ENCODE measurements at regions not wholly inside any gene's neighbourhood (a gene's known extent, or its start where the extent isn't known, plus 50 kb on each side); places are given as distances from the start of the nearest gene placed in this dataset.
"Not testable (repeated sequence)": the region's sequence is repeated elsewhere in the genome, so short reads cannot be mapped to it uniquely, and the experiment has no call there.

DNA sequence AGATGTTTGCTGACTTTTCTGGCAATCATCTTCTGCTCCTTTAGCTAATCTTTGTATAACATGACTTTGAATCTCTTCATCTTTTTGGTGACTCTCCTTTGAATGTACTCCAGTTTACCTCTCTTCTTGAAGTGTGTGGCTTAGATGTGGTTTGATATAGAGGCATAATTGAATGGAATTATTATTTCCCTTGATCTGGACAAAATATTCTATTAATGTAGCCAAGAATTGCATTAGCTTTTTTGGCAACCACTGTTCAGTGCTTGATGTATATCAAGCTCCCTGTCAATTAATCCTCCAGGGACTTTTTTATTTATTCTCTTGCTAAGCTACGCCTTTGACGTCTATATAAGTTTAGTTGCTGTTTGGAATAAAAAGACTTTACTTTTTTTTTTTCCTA lies 490.8 kb downstream of the PCDH20 start:
- DNase-seq (ENCODE audit: low read depth in 2 of 2), result no peak

DNA sequence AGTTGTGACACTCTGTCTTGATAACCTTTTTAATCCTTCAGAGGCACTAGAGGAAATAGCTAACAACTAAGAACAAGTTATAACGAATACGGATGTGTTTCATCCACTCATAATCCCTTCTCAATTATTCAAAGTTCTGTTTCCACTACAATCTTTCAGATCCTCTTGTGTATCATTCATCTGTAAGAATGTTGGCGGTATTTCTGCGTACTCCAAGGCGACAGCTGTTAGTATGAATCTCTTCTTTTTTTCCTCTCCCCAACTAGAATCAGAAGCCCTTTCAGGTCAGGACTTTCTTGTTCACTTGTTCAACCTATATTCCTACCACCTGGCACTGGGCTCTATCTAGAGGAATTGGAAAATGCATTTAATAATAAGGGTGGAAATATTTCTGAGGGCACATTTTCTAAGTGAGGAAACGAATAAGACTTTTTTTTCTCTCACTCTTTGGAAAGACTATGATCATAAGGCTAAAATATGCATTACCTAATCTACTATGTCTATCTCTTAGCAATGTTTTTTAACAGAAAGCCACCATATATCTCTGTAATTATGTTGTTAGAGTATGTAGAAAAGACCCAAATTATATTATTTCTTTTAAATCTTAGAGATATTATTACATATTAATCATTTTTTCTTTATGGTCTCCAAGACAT lies 492.9 kb downstream of the PCDH20 start:
- DNase-seq (ENCODE audit: low read depth in 2 of 2), result no peak

DNA sequence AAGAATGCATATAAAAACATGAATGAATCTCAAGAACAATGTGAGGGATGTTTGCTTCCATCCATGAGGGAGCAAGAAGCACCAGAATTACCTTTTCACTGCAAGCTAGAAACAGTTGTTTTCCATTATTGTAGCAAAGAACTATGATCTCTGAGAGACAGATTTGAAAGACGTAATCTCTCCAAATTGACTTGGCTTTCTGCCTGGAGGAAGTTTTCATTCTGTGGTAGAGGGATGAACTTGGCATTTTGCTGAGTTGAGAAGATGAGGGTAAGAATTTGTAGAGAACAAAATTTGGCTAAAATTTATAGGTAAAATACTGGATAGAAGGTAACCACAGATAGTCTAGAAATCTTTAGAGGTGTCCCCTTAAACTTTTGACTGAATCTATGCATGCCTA lies 496.8 kb downstream of the TDRD3 start:
- DNase-seq (ENCODE audit: low read depth in 2 of 2), result no peak

DNA sequence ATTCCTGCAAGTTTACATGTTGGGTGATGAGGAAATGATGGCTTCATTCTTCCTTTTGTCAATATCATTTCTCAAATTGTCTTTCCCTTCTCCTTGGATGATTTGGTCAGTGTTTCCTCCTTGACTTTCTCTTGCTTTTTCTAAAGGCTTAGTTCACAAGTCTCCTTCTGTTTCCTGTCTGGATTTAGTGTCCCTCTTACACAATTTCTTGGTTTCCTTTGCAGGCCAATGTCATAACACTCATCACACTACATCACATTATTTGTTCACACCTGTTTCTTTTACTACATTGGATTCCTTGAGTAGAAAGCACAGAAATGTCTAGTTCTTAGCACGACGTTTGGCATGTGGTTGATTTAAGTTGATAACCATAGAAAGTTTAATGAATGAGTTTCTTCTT lies 490.7 kb downstream of the TDRD3 start:
- DNase-seq (ENCODE audit: low read depth in 2 of 2), result no peak

DNA sequence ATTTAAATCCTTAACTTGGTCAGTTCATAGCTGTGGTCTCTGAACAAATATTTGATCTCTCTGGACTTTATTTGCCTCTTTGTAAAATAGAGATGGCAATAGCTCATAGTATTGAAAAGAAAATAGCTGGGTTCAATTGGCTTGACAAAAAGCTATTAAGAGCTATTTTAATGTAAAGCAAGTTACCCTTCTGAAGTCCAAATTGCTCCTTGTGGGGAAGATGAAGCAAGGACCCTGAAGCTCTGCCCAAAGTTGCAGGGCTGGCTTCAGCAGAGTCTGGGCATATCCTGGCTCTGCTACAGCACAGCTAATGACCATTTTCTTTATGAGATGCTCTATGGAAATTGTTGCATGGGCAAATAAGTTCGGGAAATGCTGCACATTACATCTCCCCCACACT lies 484.5 kb downstream of the TDRD3 start:
- no peak for DNase-seq (ENCODE audit: low read depth in 2 of 2)

DNA sequence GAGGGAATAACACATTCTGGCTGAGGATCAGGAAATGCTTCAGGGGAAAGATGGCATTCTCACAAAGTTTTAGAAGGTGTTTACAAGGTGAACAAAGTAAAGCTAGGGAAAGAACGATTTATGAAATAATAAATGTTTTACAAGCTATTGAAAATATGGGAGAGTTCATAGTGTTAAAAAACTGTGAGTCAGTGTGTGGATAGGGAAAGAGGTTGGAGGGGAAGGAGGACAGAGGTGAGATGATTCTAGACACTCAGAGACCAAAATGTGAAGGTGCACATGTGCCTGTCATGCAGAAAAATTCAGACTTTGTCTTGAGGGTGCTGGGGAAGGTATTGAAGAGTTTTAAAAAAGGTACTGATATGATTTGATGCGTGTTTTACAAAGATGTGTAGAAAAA lies 476.1 kb downstream of the TDRD3 start:
- DNase-seq (ENCODE audit: low read depth in 2 of 2), result no peak

DNA sequence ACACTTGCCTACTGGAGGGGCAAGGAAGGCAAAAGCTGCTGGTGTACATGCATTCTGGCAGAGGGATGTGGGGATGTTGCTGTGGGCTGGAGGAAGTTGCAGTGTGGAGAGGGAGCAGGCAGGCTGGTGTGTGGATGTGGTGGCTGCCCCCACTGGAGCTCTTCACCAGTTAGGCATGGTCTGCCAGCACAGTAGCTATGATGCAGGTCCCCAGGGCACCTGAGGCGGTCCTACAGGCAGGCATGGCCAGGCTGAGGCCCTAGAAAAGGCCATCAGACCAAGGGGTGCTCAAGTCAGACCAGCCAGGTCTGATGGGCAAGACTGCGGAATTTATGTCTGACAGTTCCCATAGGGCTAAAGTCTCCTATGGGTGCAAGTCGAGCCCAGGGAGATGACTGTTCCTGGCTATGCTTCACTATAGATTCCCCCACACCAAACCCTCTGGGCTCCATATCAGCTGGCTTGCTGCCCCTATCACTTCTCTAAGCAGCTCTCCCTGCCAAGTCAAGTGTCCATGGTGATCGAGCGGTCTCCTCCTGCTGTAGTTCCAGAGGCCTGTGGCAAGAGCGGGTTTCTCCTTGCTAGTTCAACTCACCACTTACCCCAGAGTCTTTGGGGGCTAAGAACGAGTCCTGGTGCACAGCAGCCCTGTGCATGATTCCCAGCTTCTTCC lies 473.1 kb downstream of the TDRD3 start:
- no peak for DNase-seq (ENCODE audit: low read depth in 2 of 2)

DNA sequence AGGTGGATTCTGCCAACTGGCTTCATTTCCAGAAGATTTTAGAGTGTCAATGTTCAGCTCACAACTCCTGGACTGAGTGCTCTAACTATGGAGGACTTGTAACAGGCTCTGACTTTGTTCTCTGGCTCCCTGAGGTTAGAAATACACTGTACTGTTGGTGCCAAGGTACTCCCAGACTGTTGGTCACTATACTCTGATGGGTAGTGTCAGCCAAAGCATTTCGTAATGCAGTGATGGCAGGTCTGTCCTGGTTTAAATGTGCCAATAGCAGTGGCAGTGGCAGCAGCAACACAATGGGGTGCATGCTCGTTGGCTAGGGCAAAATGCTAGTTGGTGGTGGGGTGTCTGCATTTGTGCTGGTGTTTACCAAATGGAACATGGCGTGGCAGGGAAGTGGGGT lies 472.2 kb downstream of the TDRD3 start:
- DNase-seq (ENCODE audit: low read depth in 2 of 2), result no peak

DNA sequence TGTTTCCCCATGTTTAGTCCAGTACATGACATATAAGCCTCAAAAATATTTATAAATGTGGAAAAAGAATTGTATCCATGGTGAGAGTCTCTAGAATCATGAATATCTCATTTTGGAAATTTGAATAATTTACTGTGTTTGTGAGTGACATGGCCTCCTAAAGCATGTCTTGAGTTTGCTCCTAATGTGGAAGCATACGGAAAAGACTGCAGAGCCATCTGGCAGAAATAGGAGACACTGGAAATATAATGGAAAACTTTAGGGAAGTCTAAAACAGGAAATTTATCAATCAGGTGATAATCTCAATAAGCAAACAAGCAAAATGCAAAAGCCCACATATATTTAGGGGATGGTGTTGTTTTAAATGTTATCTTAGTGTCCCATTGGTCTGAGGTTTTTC lies 465.0 kb downstream of the TDRD3 start:
- no peak for DNase-seq (ENCODE audit: low read depth in 2 of 2)

DNA sequence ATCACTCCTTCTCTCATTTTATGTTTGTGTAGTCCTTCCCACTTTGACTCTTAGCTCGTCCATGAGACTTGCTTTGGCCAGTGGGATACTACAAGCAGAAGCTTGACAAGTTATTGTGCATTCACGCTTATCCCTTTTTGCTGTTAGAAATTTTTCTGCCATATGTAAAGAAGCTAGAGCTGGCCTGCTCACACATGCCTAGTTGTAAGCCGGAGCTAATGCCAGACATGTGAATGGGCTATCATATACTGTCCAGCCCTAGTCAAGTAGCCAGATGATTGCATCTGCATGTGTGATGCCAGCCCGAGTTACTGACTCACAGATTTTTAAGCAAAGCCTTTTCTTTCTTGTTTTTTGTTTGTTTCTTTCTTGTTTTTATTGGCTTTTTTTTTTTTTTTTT lies 460.7 kb downstream of the TDRD3 start:
- DNase-seq (ENCODE audit: low read depth in 2 of 2), result no peak

DNA sequence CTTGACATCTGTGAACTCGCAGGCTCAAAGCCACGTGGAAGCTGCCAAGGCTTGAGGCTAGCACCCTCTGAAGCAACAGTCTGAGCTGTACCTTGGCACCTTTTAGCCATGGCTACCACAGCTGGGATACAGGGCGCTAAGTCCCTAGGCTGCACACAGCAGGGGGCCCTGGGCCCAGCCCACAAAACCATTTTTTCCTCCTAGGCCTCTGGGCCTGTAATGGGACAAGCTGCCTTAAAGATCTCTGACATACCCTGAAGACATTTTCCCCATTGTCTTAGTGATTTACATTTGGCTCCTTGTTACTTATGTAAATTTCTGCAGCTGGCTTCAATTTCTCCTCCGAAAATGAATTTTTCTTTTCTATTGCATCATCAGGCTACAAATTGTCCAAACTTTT lies 455.9 kb downstream of the TDRD3 start:
- no peak for DNase-seq (ENCODE audit: low read depth in 2 of 2)

DNA sequence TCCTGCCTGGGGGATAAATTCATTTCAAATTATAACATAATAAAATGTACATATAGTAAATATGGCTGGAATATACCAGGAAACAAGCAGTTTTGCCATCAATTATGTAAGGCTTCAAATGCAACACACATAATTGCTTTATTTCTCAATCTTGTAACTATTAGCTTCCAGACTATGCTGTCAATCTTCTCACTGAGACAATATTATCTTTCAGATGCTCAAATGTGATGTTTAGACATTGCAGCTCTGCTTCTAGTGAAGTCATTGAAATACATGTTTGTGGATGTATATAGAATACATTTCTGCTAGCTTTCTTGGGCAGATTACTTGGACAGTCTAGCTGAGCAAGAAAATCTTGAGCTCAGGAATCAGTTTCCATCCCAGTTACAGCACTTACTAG lies 454.4 kb downstream of the TDRD3 start:
- no peak for DNase-seq (ENCODE audit: low read depth in 2 of 2)

DNA sequence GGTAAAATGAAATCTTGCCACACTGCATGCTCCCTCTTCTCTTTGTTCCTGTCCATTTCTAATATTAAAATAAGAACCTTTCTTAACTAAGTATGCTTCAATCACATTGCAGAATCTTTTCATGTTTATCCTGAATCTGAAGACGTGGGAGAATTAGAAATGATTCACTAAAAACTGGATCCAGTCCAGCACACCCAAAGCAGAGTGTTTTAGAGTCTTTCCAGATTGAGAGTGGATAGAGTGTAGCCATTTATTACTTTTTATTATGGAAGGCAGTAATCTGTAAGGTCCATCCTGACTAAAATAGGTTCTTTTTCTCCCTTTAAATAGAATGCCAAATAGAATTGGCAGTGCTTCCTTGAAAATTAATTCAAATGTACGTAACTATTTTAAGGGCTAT lies 453.5 kb downstream of the TDRD3 start:
- DNase-seq (ENCODE audit: low read depth in 2 of 2), result no peak

DNA sequence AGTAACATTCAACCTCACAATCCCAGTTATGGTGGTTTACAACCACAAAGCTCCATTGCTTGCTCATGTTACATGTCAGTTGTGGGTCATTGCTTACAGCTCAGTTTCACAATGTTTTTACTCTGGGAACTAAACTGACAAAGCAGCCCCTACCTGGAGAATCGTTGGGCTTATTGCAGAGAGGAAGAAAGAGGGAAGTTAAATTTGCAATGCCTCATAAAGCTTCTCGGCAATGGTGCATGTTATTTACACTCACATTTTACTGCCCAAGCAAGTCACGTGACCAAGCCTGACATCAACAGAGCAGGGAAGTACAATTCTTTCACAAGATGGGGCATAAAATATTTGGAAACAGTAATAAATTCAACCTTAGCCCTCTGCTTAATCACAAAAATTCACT lies 441.6 kb downstream of the TDRD3 start:
- DNase-seq (ENCODE audit: low read depth in 2 of 2), result no peak

DNA sequence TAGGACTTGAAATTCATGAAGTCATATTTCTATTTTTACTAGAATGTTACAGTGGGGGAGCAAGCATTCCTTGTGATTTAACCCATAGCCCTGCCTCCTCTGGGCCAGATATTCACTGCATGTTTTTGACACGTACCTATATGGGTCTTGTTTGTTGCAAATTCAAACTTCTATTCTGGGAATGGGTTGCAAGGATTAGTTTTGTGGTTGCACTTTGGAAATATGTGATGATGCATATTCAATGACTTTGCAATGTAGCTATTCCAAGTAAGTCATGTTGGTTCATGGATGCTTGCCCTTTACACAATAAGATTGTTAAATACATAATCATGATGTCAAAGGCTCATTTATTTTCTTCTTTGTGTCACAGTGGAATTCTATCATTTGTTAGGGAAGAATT lies 440.8 kb downstream of the TDRD3 start:
- no peak for DNase-seq (ENCODE audit: low read depth in 2 of 2)

DNA sequence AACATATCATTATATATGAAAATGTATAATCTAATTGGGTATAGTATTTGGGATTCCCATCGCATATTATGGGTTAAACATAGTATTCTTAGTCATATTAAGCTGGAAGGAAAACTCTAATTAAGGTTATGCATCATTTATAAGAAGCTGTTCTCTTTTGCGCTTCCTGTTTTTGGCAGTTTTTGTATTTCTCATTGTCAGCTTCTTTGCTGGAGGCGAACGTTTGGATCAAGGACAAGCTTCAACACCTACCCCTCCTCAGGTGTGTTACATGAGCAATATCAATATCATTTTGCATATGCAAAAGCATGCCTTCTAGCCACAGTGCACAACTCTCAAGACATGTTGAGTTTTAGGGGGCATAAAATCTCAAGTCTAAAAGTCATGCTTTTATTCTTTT lies 439.8 kb downstream of the TDRD3 start:
- DNase-seq (ENCODE audit: low read depth in 2 of 2), result no peak

DNA sequence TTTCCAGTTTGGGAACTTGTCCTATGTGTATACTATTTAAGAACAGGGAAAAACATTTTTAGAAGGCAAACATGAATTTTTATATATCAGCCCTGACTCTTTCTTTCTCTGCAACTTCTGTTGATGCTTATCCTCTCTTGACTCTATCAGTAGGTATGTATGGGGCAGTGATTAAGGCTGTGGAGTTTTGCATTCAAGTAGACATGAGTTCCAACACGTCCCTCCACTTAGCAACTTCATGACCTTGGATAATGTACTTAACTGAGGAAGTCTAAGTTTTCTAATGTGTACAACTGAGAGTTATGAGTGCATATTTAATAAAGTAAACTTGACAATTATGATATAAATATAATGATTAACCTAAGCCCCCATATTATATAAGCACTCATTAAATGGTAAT lies 414.6 kb downstream of the TDRD3 start:
- no peak for DNase-seq (ENCODE audit: low read depth in 2 of 2)

DNA sequence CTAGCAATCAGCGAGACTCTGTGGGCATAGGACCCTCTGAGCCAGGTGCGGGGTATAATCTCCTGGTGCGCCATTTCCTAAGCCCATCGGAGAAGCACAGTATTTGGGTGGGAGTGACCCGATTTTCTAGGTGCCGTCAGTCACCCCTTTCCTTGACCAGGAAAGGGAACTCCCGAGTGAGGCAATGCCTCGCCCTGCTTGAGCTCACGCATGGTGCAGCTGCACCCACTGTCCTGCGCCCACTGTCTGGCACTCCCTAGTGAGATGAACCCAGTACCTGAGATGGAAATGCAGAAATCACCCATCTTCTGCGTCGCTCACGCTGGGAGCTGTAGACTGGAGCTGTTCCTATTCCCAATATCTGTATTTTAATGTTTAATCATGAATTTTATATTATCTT lies 408.6 kb downstream of the TDRD3 start:
- DNase-seq (ENCODE audit: low read depth in 2 of 2), result not testable (repeated sequence)

DNA sequence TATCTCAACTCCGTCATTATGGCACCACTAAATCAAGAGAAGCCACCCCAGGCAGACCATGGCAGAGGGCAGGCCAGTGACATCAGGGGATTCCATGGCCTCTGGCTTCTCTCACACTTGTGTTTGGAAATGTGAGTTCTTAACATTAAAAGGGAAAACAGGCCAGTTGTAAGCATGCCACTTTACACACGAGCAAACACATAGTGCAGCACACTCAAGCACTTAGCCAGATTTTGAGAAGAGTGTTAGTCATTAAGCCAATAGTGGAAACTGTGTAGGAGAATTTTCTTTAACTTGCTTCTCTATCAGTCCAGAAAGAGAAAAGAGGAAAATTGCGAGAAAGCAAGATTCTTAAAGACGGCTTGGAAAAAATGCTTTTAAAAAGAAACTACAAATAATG lies 401.5 kb downstream of the TDRD3 start:
- DNase-seq (ENCODE audit: low read depth in 2 of 2), result no peak

DNA sequence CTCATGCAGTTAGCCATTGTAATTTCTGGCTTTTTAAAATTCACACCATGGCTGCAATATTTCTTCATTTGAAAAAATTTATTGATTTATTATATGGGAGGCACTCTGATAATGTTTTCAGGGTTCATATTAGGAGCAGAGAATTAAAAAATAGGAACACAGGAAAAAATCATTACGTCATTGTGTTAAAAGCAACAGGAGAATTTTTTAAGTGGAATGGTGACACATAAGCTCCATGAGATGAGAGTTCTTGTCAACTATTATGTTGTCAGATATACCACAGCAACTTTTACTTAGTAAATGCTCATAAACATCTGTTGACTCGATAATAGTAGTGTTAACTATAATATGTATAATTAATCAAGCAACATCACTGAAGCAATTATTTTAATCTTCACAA lies 400.1 kb downstream of the TDRD3 start:
- no peak for DNase-seq (ENCODE audit: low read depth in 2 of 2)

DNA sequence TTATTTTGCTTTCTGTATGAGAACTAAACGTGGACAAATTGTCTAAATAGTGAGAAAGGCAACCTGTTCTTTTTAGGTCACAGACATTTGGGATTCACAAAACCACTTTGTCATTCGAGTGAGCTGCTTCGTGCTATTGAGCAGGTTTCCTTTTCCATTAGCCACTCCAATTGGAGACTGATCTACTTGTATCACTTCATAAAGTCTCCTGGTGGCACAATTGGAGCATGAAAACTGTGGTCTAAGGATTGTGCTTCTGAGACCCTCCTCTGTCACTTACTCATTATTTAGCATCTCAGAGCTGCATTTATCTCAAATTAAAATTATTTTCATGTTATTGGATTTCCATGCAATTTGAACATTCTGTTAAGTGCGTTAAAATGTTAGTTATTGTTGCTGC lies 397.7 kb downstream of the TDRD3 start:
- no peak for DNase-seq (ENCODE audit: low read depth in 2 of 2)

DNA sequence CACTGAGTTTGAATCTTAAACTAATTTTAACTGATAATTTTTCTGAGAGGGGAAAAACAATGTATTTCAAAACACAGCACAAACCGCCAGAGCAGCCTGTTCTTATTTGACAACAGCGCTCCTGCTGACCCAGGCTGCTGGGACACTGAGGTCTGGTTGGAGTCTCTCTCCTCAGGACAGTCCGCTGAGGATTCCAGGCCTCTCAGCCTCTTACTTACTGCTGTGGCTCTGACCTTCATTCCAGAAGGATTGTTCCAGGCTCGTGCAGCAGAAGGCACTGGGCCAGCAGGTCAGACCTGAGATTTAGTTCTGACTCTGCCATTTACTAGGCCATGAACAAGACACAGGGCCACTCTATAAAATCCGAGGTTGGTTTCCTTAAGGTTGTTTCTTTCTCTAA lies 393.6 kb downstream of the TDRD3 start:
- DNase-seq (ENCODE audit: low read depth in 2 of 2), result no peak

DNA sequence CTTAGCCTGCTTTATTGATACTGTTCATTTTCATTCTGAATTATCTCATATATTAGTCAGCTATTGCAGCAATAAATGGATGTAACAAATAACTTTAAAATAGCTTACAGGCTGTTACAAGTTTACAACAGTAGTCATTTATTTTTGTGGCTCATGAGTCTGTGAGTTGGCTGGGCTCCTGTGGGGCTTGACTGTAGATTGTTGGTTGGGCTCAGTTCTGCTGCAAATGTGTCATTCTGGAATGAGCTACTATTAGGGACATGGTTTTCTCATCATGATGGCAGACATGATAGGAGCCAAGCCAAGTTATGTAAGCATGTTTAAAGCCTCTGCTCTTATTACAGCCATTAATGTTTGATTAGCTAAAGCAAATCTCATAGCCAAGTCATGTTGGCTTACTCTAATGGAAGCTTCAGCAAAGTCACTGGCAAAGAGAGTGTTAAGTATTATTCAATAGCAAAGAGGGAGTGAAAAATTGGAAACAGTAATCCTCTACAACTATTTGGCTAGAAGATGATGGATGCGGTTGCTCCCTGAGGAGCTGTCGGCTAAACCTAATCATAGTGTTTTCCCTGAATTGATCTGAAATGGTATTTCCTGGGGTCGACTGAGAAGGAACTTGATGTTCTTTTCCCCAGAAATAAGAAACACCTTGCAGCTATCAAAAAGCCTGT lies 391.3 kb downstream of the TDRD3 start:
- DNase-seq (ENCODE audit: low read depth in 2 of 2), result no peak

DNA sequence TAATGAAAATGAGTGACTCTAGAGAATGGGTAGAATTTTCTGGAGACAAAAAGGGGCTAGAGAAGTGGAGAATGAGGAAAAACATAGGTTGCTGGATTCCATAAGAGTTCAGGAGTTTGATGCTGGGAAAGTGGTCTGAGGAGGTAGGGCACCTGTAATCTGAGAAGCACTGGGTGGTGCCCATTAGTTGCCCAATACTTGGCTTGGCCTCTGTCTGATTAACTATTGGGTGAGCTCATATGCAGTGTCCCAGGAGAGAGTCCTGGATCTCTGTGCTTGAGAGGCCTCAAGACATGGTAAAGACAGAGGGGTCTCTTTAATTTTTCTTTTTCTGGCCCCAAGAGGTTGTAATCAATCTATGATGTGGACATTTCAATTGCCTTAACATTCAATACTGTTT lies 390.1 kb downstream of the TDRD3 start:
- DNase-seq (ENCODE audit: low read depth in 2 of 2), result no peak

Data from stimulated activated CD4-positive, alpha-beta T cell treated with anti-CD3 and anti-CD28 coated beads, Interleukin-15, amount 100 ng/mL, for 48 hours (primary cell).